NT2/D1 (cell line): ENCODE measurements at regions not wholly inside any gene's neighbourhood (a gene's known extent, or its start where the extent isn't known, plus 50 kb on each side); places are given as distances from the start of the nearest gene placed in this dataset.

Experiments used
- SUZ12 ChIP-seq: IDR thresholded peaks from 2 replicates; pipeline ENCODE4 v1.6.1; 2011; ENCODE audit not compliant: insufficient read length, insufficient read depth; ENCODE audit errors: extremely low read depth
- YY1 ChIP-seq: IDR thresholded peaks from 2 replicates; pipeline ENCODE4 v1.6.1; 2011; ENCODE audit not compliant: insufficient read length, insufficient read depth
- ZNF274 ChIP-seq: IDR thresholded peaks from 2 replicates; pipeline ENCODE4 v1.6.1; 2011; ENCODE audit warnings: mild to moderate bottlenecking, low read depth, low read length

GRCh38 chr7:9071160-9071762, 637.9 kb downstream of the NXPH1 start:
- no peak for TF ChIP-seq YY1
- TF ChIP-seq SUZ12: no peak
- no peak for TF ChIP-seq ZNF274
